HG03520 (cell line): ENCODE measurements at regions not wholly inside any gene's neighbourhood (a gene's known extent, or its start where the extent isn't known, plus 50 kb on each side); places are given as distances from the start of the nearest gene placed in this dataset.

Experiments used
- ATAC-seq: cut with Tn5 transposase; IDR thresholded peaks from one replicate; pipeline ENCODE4 v1.9.1; 2021; ENCODE audit warnings: mild to moderate bottlenecking, moderate library complexity; ENCODE audit not compliant: unreplicated experiment

DNA sequence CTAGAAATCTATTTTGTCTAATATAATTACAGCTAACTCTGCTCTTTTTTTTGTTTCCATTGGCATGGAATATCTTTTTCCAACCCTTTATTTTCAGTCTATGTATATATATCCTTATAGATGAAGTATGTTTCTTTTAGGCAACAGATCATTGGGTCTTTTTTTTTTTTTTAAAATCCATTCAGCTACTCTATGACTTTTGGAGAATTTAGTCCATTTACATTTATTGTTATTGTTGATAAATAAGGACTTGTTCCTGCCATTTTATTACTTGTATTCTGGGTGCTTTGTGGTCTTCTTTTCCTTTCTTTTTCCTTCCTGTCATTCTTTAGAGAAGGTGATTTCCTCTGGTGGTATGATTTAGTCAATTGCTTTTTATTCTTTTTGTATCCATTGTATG, 296.8 kb downstream of the SMARCA2 start:
- ATAC-seq, result no peak

DNA sequence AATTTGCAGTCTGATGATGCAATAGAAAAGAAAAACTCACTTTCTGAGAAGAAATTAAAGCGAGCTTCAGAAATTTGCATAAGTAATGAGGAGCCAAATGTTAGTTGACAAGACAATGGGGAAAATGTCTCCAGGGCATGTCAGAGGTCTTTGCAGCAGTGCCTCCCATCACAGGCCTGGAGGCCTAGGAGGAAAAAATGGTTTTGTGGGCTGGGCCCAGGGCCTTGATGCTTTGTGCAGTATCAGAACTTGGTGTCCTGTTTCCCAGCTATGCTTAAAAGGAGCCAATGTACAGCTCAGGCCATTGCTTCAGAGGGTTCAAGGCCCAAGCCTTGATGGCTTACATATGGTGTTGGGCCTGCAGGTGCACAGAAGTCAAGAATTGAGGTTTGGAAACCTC, 298.4 kb downstream of the SMARCA2 start:
- no peak for ATAC-seq

DNA sequence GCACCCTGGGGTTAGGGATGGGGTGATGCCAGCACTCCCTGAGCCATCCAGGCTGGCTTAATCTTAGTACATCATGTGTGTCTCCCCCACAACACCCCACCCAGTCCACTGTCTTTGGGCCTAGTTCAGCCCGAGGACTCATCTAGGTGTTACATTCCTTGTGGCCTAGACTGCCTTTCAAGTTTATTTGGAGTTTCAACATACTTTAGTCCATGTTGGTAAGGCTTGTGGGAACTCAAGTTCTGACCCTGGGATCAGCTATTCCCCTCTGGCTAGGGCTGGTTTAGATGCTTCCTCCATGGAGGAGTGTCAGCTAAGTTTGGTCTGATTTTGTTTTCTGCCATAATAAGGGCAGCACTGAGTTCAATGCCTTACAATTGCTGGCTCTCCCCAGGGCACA, 302.4 kb downstream of the SMARCA2 start:
- no peak for ATAC-seq

DNA sequence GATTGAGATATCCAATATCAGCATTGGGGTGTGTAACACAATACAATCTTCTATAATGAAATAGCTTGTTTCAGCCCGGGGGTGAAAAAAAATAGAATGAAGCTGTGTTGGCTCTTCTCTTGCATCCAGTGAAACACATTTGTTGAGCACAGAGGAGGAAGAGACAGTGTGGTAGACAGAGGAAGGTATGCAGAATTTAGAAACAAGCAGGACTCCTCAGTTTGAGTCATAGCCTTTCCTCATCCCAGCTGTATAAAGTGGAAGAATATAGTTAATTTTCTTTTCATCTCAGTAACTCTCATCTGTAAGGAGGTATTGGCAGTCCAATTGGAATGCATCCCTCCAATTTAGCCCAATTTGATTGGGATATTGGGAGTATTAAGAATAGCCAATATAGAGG, 302.2 kb upstream of the VLDLR start:
- no peak for ATAC-seq

DNA sequence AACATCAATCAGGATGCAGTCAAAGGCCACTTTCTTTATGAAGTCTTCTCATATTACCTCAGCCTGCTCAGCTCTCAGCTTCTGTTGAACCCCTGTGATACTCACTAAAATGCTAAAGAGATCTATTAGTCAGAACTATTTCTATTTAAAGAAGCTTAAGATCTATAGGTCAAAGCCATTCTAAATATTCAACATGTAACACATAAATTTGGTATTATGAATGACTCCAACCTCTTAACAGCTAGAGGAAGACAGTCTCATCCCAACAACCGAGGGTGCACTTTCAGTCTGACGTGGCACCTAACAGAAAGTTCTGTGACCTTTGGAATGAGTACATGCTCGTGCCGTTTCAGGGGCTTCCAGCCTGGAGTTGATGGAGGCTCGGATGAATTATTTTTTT, 301.5 kb upstream of the VLDLR start:
- ATAC-seq, result no peak

DNA sequence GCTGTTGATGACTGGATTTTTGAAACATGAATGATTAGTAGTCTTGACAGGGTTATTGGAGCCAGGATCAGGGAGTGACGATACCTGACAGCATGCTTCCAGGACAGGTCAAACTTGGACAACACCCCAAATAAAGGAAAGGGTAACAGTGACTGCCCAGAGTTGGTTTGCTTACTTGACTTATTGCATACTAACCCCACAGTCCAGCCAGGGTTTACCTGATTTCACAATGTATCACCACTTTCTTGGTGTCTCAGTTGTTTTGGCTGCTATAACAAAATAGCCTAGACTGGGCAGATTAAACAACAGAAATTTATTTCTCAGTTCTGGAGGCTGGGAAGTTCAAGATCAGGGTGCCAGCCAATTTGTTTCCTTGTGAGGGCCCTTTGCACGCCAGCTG, 301.0 kb upstream of the VLDLR start:
- no peak for ATAC-seq

DNA sequence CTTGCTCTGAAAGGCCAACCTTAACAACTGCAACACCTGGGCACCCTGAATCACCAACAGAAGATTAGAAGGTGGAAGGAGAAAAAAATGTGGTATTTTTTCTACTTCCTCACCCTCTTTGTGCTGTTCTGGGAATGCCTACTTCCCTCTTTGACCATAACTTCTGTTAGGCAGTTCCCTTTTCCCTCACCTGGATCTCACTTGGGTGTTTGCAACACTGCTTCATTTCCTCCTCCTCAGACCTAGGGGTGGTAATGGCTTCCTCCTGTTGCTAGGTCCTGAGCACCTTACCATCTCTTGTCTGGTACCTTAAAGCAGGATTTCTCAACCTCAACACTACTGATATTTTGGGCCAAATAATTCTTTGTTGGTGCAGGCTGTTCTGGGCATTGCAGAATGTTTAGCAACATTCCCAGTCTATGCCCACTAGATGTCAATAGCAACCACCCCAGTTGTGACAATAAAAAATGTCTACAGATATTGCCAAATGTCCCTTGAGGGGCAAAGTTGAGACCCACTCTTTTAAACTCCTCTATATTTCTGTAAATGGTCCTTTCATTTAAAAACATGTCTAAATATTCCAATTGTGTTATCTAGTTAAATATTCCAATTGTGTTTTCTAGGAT, 300.0 kb upstream of the VLDLR start:
- ATAC-seq, result no peak

DNA sequence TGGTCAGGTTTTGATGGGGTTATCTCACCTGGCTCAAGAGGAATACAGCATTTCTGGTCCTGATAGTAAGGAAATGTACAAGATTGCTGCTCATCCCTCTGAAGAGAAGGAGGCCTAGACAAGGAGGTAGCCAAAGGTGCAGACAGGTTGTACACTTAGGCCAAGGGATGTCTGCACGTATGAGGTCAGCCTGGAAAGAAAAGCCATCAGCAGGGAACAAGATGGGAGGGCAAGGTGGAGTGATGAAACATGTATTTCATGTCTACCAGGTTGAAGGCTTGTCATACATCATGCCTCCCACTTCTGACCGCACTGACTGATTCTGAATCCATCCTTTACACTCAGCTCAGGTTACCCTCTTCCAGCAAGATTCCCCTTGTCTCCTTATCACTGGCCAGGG, 296.8 kb upstream of the VLDLR start:
- ATAC-seq, result no peak

DNA sequence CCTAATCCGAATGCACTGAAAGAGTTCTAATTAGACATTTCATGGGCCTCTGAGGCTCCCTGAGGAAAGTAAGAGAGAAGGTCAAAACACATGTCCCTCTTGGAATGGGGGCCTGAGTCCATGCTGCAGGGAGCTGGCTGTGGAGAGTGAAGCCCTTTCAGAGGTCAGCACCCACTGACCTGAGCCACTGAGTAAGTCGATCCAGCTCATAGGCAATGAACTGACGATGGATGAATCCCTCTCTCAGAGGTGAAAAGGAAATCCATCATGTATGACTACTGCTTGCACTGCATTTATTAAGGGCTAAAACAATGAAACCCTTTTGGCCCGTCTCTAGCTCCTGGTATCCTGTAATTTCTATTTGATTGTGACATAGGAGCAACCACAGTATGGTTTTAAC, 288.9 kb upstream of the VLDLR start:
- no peak for ATAC-seq

DNA sequence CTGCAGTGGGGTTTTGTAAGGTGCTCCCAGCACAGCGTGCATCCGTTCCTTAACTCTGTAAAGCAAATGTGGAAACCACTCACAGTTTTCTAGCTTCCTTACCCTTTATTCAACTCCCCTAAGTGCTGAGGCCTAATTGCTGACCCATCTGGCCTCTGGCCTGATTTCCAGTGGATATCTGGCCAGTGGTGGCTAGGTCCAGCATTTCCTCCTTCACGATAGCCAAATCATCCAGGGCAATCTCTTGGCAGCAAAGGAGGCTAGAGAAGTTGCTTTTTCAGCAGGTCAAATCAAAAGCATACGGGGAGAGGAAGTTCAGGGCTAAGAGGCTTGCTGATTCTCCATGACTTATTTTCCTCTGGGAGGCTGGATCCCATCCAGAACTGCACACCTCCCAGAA, 286.3 kb upstream of the VLDLR start:
- no peak for ATAC-seq

DNA sequence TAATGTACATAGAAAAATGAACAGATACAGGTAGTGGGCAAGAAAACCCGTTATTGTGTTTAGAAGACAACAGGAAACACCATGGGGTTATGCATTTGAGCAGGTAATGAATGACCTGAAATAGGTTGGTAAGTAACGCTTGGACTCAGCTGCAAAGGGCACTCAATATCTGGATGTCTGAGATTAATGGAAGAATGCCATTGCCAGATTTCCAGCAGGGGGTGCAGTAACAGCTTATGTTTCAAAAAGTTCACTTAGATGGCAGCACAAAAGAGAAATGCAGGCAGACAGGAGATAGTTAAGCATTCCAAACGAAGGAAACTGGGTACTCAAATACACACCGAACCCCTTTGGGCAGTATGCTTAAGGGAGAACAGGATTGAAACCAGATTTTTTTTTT, 285.5 kb upstream of the VLDLR start:
- ATAC-seq, result no peak

DNA sequence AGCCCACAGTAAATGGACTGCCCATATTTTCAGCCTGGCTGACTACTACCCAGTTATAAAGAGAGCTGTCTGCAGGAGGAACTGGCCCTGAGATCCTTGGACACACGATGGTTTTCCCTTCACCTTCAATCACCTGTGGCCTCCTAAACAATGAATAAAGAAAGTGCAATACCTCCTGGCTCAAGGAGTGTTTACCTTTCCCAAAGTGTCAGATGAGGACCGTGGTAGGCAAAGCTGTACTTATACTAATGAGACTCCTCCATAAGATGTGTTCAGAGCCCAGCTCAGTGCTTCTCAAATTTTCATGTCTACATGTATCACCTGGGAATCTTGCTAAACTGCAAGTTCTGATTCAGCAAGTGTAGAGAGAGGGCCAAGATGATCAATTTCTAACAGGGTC, 284.5 kb upstream of the VLDLR start:
- ATAC-seq, result no peak

DNA sequence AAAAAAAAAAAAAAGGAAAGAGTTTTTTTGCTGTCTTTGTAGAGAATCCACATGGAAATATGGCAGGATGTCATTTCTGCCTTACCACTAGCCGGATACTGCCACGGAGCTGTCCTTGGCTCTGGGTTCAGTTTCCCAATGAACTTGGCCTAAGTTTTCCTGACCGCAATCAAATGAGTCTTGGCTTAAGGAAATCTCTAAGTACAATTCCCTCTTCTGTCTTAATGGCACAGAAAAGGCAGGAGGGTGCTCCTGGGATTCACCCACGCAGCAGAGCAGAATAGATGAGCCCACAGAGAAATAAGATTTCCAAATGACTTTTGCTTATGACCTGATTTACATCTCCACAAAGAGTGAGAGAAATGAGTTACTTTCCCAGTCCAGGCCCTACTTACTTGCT, 284.0 kb upstream of the VLDLR start:
- ATAC-seq, result no peak

DNA sequence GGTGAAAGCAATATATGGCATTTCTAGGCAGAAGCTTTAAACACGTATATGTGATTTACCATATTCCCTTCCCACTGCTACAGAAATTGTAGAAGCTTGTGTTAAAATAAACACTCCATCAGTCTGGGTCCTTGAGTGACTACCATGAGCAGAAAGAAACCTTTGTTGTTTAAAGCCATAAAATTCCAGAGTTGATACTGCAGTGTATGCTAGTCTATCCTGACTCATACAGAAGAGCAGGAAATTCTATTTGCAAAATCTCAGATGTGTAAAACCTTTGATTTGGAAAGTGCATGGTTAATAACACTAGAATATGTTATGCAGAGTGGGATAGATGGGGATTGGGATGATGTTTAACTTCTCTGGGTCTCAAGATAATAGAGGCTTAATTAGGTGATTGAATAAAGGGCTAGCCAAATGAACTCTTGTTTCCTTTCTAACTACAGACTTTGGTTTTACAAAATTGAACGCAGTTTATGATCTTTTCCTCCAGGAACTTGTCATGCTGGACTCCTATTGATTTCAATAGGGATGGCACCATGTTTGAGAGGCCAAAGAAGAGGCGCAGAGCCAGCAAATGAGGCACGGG, 282.7 kb upstream of the VLDLR start:
- ATAC-seq, result no peak

DNA sequence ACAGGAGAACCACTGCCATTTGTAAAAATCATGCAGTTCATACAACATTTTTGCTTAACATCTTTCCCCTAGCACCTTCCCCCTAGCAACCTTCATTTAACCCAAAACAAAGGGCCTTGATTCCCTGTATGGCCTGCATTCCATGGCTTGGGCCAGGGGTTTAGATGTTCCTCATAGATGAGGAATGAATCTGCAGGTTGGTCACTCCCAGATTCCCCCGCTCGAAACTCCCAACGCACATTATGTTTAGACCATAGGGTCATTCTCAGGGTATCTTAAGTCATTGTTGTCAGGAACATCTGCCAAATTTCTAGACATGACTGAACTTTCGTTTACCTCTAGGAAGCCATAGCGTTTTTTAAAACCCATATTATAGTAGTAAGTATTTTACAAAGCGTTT, 282.2 kb upstream of the VLDLR start:
- no peak for ATAC-seq

DNA sequence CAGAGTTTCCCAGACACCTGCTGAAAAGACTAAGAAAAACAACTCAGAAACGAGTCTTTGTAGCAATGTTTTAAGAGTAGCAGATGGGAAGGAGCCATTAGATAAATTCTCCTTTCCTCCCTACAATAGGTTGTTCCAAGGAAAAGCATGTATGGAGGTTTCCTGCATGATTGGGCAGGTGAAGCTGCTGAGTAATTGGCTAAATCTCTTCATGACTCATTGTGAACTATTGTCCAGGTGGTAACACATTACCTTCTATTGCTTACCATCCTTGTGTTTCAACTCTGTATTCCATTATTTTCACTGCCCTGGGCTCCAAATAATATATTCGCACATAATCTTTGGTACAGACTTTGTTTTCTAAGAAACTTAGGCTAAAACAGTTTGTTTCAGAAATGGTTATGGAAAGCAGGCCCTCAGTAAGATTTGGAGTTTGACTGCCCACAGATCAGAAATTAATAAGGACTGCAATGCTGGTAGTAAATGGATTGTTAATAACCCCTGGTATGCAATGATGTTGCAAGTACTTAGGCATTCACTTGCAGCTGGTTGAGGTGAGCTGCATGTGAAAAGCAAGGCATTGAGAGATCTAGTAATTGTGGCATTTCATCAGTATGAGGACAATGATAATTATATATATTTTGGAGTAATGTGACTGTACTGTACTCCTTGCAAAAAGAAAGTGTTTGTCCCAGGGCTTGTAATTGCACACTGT, 281.4 kb upstream of the VLDLR start:
- no peak for ATAC-seq

DNA sequence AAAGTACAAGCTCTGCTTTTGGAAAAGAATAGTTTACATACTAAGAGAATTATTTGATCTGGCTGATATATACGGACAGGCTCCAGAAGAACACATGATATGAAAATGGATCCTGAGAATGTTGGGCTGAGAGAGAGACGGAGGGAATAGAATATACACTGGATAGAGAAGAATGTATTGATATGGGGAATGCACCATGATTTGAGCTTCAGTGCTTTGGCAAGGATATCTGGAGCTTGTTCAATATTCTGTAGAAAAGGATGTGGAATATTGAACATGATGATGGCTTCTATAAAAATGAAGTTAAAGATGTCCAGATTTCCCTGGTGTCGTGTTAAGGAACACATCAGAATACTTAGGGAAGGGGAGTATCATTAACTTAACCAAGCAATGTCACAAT, 280.5 kb upstream of the VLDLR start:
- no peak for ATAC-seq

DNA sequence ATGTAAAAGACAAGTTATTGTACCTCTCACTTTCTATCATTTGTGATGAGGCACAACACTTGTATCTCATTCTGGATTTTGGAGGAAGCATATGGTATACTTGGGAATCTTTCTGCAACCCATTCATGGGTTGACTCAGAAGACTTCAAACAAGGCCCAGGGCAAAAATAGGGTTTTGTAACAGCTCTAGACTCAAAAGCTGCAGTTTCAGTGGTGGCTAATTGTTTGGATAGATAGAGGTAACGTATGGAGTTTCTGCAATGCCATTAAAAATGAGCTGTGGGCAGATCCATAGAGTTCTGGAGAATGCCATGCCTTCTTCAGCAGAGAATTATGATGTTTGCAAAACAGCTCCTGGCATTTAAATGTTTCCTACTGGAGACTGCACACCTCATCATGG, 279.6 kb upstream of the VLDLR start:
- no peak for ATAC-seq

DNA sequence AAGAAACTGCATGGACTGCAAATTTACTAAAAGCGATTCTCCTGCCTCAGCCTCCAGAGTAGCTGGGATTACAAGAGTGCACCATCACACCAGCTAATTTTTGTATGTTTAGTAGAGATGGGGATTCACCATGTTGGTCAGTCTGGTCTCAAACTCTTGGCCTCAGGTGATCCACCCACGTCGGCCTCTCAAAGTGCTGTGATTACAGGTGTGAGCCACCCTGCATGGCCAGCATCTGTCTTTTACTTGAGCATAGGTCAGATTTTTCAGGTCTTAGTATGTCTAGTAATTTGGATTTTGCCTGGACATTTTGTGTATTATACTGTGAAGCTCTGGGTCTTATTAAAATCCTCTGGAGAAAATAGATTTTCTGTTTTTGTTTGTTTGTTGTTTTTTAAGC, 277.8 kb upstream of the VLDLR start:
- ATAC-seq, result no peak

DNA sequence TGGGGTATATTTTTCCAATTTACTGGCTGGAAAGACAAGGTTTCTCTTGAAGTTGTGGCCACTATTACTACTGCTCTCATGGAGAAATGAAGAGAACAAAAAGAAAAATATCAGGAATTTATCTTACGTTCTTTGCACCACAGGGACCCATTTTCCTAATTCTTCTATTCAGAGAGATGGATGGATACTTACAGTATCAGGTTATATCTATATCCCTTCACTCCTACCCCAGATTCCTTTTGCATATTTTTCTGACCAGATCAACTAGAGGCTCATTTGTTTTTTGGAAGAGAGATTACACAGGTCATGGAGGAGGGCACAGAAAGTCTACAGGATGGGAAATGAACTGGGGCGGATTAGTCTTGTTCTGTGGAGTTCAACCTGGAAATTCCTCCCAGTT, 277.2 kb upstream of the VLDLR start:
- no peak for ATAC-seq

DNA sequence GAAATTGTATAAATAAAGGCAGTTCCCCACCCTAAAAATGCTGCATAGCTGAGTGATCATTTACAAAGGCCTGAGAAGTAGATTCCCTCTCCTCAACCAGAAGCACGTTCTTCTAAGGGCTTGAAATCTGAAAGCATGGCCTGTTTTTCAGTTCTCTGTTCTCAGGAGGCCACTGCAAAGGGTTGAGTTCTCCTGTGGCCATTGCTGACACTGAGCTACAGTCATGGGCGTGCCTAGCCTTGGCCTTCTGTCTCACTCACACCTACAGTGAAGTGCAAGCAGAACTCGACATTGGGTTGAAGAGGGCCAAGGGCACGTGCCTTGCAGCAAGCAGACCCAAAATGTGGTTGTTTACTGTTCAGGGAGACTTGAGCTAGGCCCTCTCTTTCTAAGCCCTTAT, 276.6 kb upstream of the VLDLR start:
- no peak for ATAC-seq

DNA sequence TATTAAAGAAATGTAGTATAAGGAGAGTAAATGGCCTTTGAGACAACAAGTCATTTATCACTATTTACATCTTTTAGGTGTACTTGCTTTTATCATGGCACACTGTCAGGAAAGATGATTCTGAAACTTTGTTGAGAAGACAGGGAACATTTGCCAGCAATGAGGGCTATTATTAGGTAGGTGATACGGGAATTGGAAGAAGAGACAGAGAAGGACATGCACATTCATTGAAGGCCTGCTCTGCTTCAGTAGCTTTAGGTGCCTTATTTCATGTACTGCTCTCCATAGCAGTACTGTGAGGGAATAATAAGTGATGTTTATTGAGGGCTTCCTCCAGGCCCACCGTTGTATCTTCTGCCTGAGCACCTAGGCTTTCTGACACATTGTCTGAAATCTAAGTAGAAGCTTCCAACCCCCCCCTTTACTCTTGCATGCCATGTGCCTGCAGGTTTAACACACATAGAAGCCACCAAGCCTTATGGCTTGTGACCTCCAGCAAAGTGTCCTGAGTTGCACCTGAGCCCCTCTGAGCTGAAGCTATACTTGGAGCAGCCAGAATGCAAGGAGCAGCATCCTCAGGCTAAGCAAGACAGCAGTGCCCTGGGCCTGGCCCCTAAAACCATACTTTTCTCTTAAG, 275.2 kb upstream of the VLDLR start:
- ATAC-seq, result no peak
